ENCODE measurements at regions not wholly inside any gene's neighbourhood (a gene's known extent, or its start where the extent isn't known, plus 50 kb on each side); places are given as distances from the start of the nearest gene placed in this dataset.

- no peak for DNase-seq
Observed at GRCh38 chr1:38277646-38278045, 231.1 kb upstream of the POU3F1 start.

GRCh38 chr1:38275960-38276359 lies 229.4 kb upstream of the POU3F1 start:
- DNase-seq, result no peak

- DNase-seq, result no peak
Observed at GRCh38 chr1:38274974-38275373, 228.4 kb upstream of the POU3F1 start.

- DNase-seq, result no peak
Observed at GRCh38 chr1:38273196-38273804, 226.7 kb upstream of the POU3F1 start.

DNA sequence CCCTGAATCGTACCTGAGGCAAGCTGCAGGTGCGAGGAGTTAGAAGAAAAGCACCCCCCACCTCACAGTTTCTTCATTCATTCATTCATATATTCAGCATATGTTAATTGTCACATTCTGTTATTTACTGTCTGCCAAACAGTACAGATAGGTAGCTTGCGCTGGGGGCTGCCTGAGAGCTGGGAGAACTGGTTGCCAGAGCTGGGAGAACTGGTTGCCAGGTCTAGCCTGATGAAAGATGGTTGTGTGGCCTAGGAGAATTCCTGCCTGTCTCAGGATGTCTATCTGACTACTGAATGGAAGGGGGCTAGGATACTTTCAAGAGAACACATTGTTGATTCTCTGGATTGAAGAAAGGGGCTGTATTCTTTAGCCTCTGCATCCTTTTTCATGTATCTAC lies 225.9 kb upstream of the POU3F1 start:
- DNase-seq, result no peak

- DNase-seq, result no peak
Observed at GRCh38 chr1:38270849-38271633, 224.4 kb upstream of the POU3F1 start.

GRCh38 chr1:38269923-38270848 lies 223.6 kb upstream of the POU3F1 start:
- DNase-seq, result no peak

- DNase-seq, result no peak
Observed at GRCh38 chr1:38268226-38268625, 221.6 kb upstream of the POU3F1 start.

DNA sequence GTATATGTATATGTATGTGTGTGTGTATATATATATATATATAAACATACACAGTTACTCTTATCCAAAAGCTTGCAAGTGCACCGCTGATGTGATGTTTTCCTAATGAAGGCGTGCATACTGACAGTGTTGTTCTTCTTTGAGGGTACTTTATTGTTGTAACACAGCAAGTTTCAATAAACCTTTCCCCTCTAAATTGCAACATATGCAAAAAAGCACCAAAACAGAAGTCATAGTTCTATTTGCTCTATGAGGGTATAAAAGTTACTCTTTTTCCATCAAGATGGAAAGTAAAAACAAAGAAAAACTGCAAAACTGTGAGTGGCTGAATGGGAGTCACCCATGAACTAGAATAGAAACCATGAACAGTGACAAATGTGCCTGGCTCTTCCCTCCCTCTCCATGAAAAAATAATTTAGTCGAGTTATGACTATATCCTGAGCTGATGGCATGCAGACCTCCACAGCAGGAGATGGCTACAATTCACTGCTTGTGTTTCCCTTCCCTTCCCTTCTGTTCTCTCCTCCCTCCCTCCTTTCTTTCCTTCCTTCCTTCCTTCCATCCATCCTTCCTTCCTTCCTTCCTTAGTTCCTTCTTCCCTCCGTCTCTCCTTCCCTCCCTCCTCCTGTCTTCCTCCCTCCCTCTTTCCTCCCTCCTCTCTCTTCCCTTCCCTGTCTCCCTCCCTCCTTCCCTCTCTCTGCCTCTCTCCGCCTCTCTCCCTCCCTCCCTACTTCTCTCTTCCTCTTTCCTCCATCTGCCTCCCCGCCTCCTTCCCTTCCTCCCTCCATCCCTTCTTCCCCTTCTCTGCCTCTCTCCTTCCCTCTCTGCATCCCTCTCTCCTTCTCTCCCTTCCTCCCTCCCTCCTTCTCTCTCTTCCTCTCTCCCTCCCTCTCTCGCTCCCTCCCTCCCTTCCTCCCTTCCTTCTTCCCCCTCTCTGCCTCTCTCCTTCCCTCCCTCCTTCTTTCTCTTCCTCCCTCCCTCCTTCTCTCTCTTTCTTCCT lies 220.7 kb upstream of the POU3F1 start:
- DNase-seq, result no peak

GRCh38 chr1:38266197-38266520 lies 219.6 kb upstream of the POU3F1 start:
- DNase-seq, result no peak

DNA sequence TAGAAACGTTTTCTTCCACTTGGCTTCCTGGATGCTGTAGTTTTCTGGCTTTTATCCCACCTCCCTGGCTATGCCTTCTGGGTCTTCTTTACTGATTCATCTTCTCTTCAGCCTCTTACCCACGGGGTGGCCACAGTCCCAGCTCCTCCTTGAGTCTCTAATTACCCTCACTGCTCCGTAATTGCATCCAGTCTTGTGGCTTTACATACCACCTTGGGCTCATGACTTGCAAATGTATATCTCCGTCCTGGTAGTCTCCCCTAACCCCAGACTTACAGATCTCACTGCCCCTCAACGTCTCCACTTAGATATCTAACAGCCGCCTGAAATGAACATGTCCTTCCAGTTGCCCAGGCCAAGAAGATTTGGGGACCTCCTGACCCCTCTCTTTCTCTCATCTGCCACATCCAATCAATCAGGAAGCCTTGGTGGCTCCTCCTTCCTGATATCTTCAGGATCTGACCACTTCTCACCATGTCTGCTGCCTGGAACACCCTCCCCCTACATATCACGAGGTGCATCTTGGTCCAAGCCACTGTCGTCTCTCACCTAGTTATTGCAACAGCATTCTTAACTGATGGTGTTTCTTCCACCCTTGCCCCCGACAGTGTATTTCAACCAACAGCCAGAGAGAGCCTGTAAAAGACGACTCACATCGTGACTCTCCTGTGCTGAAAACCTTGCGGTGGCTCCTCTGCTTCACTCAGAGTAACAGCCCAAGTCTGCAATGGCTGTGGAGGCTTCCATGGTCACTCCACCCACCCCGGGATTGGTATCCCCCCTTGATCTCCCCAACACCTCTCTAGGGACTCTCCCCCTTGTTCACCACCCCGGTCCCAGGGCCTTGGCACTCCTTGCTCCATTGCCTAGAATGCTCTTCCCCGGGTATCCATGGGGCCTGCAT lies 219.0 kb upstream of the POU3F1 start:
- no peak for DNase-seq

DNA sequence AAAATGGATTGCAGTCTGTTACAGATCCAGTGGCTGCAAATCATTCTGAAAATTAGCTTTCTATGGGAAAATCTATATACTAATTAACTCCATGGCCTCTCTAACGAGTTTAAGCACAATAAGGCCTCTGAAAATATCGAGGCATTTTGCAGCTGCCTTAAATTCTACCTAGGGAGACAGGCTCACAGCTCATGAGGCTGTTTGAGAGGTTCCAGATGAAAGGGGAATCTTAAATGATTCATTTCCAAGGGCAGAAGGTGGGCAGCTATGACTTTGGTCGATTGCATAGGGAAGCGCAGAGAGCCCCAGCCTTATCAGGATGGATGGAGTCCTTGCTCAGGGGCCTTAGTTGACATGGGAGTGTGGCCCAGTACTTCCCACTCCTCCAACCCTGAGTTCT lies 216.8 kb upstream of the POU3F1 start:
- DNase-seq, result no peak

GRCh38 chr1:38261574-38261973 lies 215.0 kb upstream of the POU3F1 start:
- DNase-seq, result no peak

GRCh38 chr1:38258085-38258627 lies 211.6 kb upstream of the POU3F1 start:
- no peak for DNase-seq

DNA sequence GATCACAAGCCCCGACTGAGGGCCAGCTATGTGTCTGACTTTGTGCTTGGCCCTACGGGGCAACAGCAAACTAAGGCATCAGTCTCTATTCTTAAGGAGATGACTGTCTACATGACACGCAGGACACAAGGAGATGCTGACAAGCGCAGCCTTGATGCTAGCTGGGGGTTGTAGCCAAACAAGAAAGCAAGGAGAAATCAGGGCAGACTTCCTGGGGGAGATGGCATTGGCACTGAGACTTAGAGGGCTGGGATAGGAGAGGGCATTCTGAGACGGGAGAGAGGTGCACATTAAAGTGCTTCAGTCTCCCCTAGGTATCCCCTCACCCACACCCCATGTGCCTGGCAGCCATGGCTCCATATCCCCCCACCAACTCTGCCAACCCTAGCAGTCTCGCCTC lies 210.8 kb upstream of the POU3F1 start:
- no peak for DNase-seq

- no peak for DNase-seq
Observed at GRCh38 chr1:38256072-38256471, 209.5 kb upstream of the POU3F1 start.

DNA sequence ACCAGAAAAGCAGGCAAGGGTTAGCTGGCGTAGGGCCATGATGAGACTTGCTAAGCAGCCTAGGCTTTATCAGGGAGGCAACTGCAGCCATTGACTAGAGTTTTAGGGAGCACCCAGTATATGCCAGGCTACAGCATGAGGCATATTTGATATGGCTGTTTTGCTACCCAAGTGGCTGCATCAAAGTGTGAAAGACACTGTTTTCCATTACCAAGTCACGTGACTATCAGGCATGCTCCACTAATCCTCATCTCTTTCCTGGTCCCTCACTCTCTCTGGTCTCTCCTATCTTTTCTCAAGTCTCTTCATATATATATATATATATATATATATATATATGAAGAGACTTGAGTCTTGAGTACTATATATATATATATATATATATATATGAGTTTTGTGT lies 206.7 kb upstream of the POU3F1 start:
- DNase-seq, result no peak

GRCh38 chr1:38250356-38250755 lies 203.8 kb upstream of the POU3F1 start:
- no peak for DNase-seq

GRCh38 chr1:38249001-38249400 lies 202.4 kb upstream of the POU3F1 start:
- no peak for DNase-seq

- DNase-seq, result no peak
Observed at GRCh38 chr1:38246955-38247952, 200.7 kb upstream of the POU3F1 start.
